Glomerular endothelial cell (primary cell): ENCODE measurements at regions not wholly inside any gene's neighbourhood (a gene's known extent, or its start where the extent isn't known, plus 50 kb on each side); places are given as distances from the start of the nearest gene placed in this dataset.

Source experiments
- DNase-seq: peaks from one replicate; pipeline ENCODE4 v3.0.0-alpha.2; 2011; ENCODE audit warnings: low read depth, low spot score; ENCODE audit errors: extremely low read depth

- no peak for DNase-seq
These were observed 209.2 kb upstream of the ZC3H15 start for GRCh38 chr2:186276909-186277308.

- no peak for DNase-seq
These were observed 204.3 kb upstream of the ZC3H15 start for GRCh38 chr2:186281726-186282125.

- no peak for DNase-seq
These were observed 191.7 kb upstream of the ZC3H15 start for GRCh38 chr2:186294248-186294888.

- DNase-seq = no peak
These were observed 186.4 kb upstream of the ZC3H15 start for GRCh38 chr2:186299610-186300009.

GRCh38 chr2:186302263-186302662 lies 183.8 kb upstream of the ZC3H15 start:
- DNase-seq = no peak

GRCh38 chr2:186303091-186303490 lies 183.0 kb upstream of the ZC3H15 start:
- DNase-seq = no peak

- DNase-seq = no peak
These were observed 182.0 kb upstream of the ZC3H15 start for GRCh38 chr2:186304064-186304463.

- no peak for DNase-seq
These were observed 179.3 kb upstream of the ZC3H15 start for GRCh38 chr2:186306754-186307153.

- no peak for DNase-seq
These were observed 178.2 kb upstream of the ZC3H15 start for GRCh38 chr2:186307871-186308270.

GRCh38 chr2:186308347-186308746 lies 177.7 kb upstream of the ZC3H15 start:
- DNase-seq = no peak

- DNase-seq = no peak
These were observed 176.2 kb upstream of the ZC3H15 start for GRCh38 chr2:186309901-186310300.

- DNase-seq = no peak
These were observed 167.0 kb upstream of the ZC3H15 start for GRCh38 chr2:186319105-186319504.

GRCh38 chr2:186325827-186326535 lies 160.1 kb upstream of the ZC3H15 start:
- no peak for DNase-seq

GRCh38 chr2:186327251-186327868 lies 158.7 kb upstream of the ZC3H15 start:
- DNase-seq = no peak

- DNase-seq = no peak
These were observed 157.2 kb upstream of the ZC3H15 start for GRCh38 chr2:186328838-186329237.

- no peak for DNase-seq
These were observed 156.0 kb upstream of the ZC3H15 start for GRCh38 chr2:186330050-186330449.

- DNase-seq = no peak
These were observed 146.3 kb upstream of the ZC3H15 start for GRCh38 chr2:186339716-186340115.

- DNase-seq = no peak
These were observed 144.0 kb upstream of the ZC3H15 start for GRCh38 chr2:186342029-186342428.

- no peak for DNase-seq
These were observed 140.3 kb upstream of the ZC3H15 start for GRCh38 chr2:186345745-186346144.

GRCh38 chr2:186346216-186346615 lies 139.8 kb upstream of the ZC3H15 start:
- DNase-seq = no peak

GRCh38 chr2:186347472-186347871 lies 138.6 kb upstream of the ZC3H15 start:
- no peak for DNase-seq

GRCh38 chr2:186348200-186348599 lies 137.9 kb upstream of the ZC3H15 start:
- DNase-seq = no peak
